ENCODE measurements at regions not wholly inside any gene's neighbourhood (a gene's known extent, or its start where the extent isn't known, plus 50 kb on each side); places are given as distances from the start of the nearest gene placed in this dataset.

- TF ChIP-seq, protein P1, sequence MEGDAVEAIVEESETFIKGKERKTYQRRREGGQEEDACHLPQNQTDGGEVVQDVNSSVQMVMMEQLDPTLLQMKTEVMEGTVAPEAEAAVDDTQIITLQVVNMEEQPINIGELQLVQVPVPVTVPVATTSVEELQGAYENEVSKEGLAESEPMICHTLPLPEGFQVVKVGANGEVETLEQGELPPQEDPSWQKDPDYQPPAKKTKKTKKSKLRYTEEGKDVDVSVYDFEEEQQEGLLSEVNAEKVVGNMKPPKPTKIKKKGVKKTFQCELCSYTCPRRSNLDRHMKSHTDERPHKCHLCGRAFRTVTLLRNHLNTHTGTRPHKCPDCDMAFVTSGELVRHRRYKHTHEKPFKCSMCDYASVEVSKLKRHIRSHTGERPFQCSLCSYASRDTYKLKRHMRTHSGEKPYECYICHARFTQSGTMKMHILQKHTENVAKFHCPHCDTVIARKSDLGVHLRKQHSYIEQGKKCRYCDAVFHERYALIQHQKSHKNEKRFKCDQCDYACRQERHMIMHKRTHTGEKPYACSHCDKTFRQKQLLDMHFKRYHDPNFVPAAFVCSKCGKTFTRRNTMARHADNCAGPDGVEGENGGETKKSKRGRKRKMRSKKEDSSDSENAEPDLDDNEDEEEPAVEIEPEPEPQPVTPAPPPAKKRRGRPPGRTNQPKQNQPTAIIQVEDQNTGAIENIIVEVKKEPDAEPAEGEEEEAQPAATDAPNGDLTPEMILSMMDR (IDR thresholded peaks at IDR 0.05), result no peak
- TF ChIP-seq POLR2A (IDR thresholded peaks at IDR 0.05), result no peak
- no peak for TF ChIP-seq POLR2AphosphoS5 (IDR thresholded peaks at IDR 0.05)
Measured at GRCh38 chr2:100682536-100682935, 119.7 kb downstream of the PDCL3 start.
